CD4-positive, alpha-beta T cell (primary cell): ENCODE measurements at regions not wholly inside any gene's neighbourhood (a gene's known extent, or its start where the extent isn't known, plus 50 kb on each side); places are given as distances from the start of the nearest gene placed in this dataset.

Experiments used
- ATAC-seq: fragments of 200-7000 bp; cut with Tn5 transposase; one replicate; pipeline ENCODE4 v1.10.0; 2022; ENCODE audit warnings: mild to moderate bottlenecking; ENCODE audit not compliant: poor library complexity
- CTCF ChIA-PET: fragments of 350-600 bp; sonication (Branson Sonifier 250); formaldehyde crosslinking; loops from one replicate; lab custom pipeline; 2021; ENCODE audit warnings: antibody characterized with exemption, inconsistent platforms; lab: Charles Lee
- POLR2A ChIA-PET: fragments of 350-600 bp; sonication (Branson Sonifier 250); formaldehyde crosslinking; loops from one replicate; lab custom pipeline; 2021; ENCODE audit warnings: antibody characterized with exemption, inconsistent platforms; lab: Charles Lee
- DNase-seq, 14 experiments: peaks; one replicate each; pipeline ENCODE4 v3.0.0-alpha.2; 2013 to 2020; ENCODE audit warnings: mixed read lengths in 2 of 14
- H3K27ac ChIP-seq, 2 donors: one replicate each; pipeline versions ENCODE4 v1.5.1 to v1.7.0; 2013; ENCODE audit warnings: low read length in 2 of 2, low read depth in 1 of 2, mild to moderate bottlenecking in 1 of 2
- H3K27me3 ChIP-seq, 2 experiments: 1 replicate in 1 of 2; 2 replicates in 1 of 2; pipeline versions ENCODE4 v1.6.1 to v1.7.0; 2013; ENCODE audit warnings: low read length in 2 of 2, control low read depth in 1 of 2, mild to moderate bottlenecking in 1 of 2, moderate library complexity in 1 of 2; ENCODE audit not compliant: insufficient read depth in 2 of 2, control insufficient read depth in 1 of 2
- H3K36me3 ChIP-seq: one replicate; pipeline ENCODE4 v1.6.1; 2013; ENCODE audit warnings: low read length, control low read depth; ENCODE audit not compliant: insufficient read depth
- H3K4me1 ChIP-seq: one replicate; pipeline ENCODE4 v1.6.1; 2013; ENCODE audit warnings: low read length, control low read depth; ENCODE audit not compliant: insufficient read depth
- H3K4me3 ChIP-seq: one replicate; pipeline ENCODE4 v1.5.1; 2013; ENCODE audit warnings: mild to moderate bottlenecking, low read length, moderate library complexity
- H3K9me3 ChIP-seq, 2 experiments: 1 replicate in 1 of 2; 2 replicates in 1 of 2; pipeline versions ENCODE4 v1.6.1 to v1.7.0; 2013; ENCODE audit warnings: low read length in 2 of 2, mild to moderate bottlenecking in 2 of 2, control low read depth in 1 of 2, moderate library complexity in 1 of 2; ENCODE audit not compliant: control insufficient read depth in 1 of 2, insufficient read depth in 1 of 2
- H3K27ac Mint-ChIP-seq: one replicate; pipeline ENCODE4 v1.8.0; 2020; ENCODE audit warnings: mixed read lengths
- H3K27me3 Mint-ChIP-seq: one replicate; pipeline ENCODE4 v1.8.0; 2021; ENCODE audit warnings: mixed read lengths
- H3K36me3 Mint-ChIP-seq: one replicate; pipeline ENCODE4 v1.8.0; 2021; ENCODE audit warnings: low read depth, mixed read lengths
- H3K4me1 Mint-ChIP-seq: one replicate; pipeline ENCODE4 v1.8.0; 2021; ENCODE audit warnings: low read depth, mixed read lengths
- H3K4me3 Mint-ChIP-seq: one replicate; pipeline ENCODE4 v1.8.0; 2020; ENCODE audit warnings: mild to moderate bottlenecking, mixed read lengths
- H3K9me3 Mint-ChIP-seq: one replicate; pipeline ENCODE4 v1.8.0; 2020; ENCODE audit warnings: mixed read lengths
- CTCF ChIP-seq: fragments of 200-600 bp; IDR thresholded peaks from one replicate; pipeline ENCODE4 v1.8.0; 2022; ENCODE audit warnings: antibody characterized with exemption, mild to moderate bottlenecking
- intact Hi-C, 2 experiments: fragments of 100-400 bp; cut with DNase I in 1 of 2; cut with micrococcal nuclease in 1 of 2; formaldehyde crosslinking; loops; one replicate each; pipeline versions ENCODE4 v1.15.1 to v1.9.0; 2023 to 2025; cut with DNase I, micrococcal nuclease

GRCh38 chr22:48071305-48071704 is 1308.9 kb downstream of the TBC1D22A start:
- Mint-ChIP-seq H3K4me3 (no peak overlapping the region), H3K27me3 (peaks cover 12% of the 10 kb centered on the region), H3K4me1 (no peaks in the 10 kb centered on the region), H3K36me3 (no peaks in the 10 kb centered on the region), H3K9me3 (no peaks in the 10 kb centered on the region), H3K27ac (no peak overlapping the region)
- Histone ChIP-seq H3K9me3 (peaks cover 0 to 5% of the 10 kb centered on the region in 2 experiments), H3K27ac (no peak overlapping the region), H3K4me1 (no peaks in the 10 kb centered on the region), H3K27me3 (no peaks in the 10 kb centered on the region), H3K36me3 (no peaks in the 10 kb centered on the region), H3K4me3 (no peak overlapping the region)
- no peak for TF ChIP-seq CTCF
- POLR2A ChIA-PET, result interaction anchor here (0.6 kb wide), 1 partner anchor 129 kb away, joined by 3 read pairs; no protein-coding TSS in a partner anchor
- CTCF ChIA-PET, result no interaction called here
- intact Hi-C loops, result no loop called here
- ATAC-seq, result no peak
- no peak for DNase-seq

- no peak for TF ChIP-seq CTCF
- Mint-ChIP-seq H3K9me3 (no peaks in the 10 kb centered on the region), H3K4me1 (no peaks in the 10 kb centered on the region), H3K27ac (no peak overlapping the region), H3K36me3 (no peaks in the 10 kb centered on the region), H3K4me3 (no peak overlapping the region), H3K27me3 (peaks cover 8% of the 10 kb centered on the region)
- no peaks in the 10 kb centered on the region for H3K27me3 ChIP-seq
- no peaks in the 10 kb centered on the region for H3K36me3 ChIP-seq
- intact Hi-C loops, result no loop called here
- H3K4me3 ChIP-seq, result no peak overlapping the region
- H3K4me1 ChIP-seq, result no peaks in the 10 kb centered on the region
- DNase-seq (no peak), ATAC-seq (no peak)
- no peak overlapping the region for H3K27ac ChIP-seq
- CTCF ChIA-PET, result no interaction called here
- POLR2A ChIA-PET, result interaction anchor here (0.6 kb wide), 1 partner anchor 128 kb away, joined by 3 read pairs; no protein-coding TSS in a partner anchor
- peaks cover 0 to 5% of the 10 kb centered on the region in 2 experiments for H3K9me3 ChIP-seq
These were observed 1308.3 kb downstream of the TBC1D22A start for GRCh38 chr22:48070760-48071159.

GRCh38 chr22:48070083-48070482 is 1307.6 kb downstream of the TBC1D22A start:
- no peaks in the 10 kb centered on the region for H3K36me3 ChIP-seq
- H3K9me3 Mint-ChIP-seq, result no peaks in the 10 kb centered on the region
- intact Hi-C loops, result no loop called here
- no peaks in the 10 kb centered on the region for H3K4me1 ChIP-seq
- no peak overlapping the region for H3K4me3 ChIP-seq
- no peak overlapping the region for H3K4me3 Mint-ChIP-seq
- ChIA-PET CTCF (no interaction called here), POLR2A (no interaction called here)
- H3K4me1 Mint-ChIP-seq, result no peaks in the 10 kb centered on the region
- ATAC-seq, result no peak
- no peaks in the 10 kb centered on the region for H3K27me3 ChIP-seq
- no peak for DNase-seq
- peaks cover 3% of the 10 kb centered on the region for H3K27me3 Mint-ChIP-seq
- H3K27ac ChIP-seq, result no peak overlapping the region
- peaks cover 0 to 5% of the 10 kb centered on the region in 2 experiments for H3K9me3 ChIP-seq
- TF ChIP-seq CTCF, result no peak
- H3K36me3 Mint-ChIP-seq, result no peaks in the 10 kb centered on the region
- H3K27ac Mint-ChIP-seq, result no peak overlapping the region
